GM20000 (cell line): ENCODE measurements at regions not wholly inside any gene's neighbourhood (a gene's known extent, or its start where the extent isn't known, plus 50 kb on each side); places are given as distances from the start of the nearest gene placed in this dataset.
"Not testable (repeated sequence)": the region's sequence is repeated elsewhere in the genome, so short reads cannot be mapped to it uniquely, and the experiment has no call there.

Source experiments
- DNase-seq: peaks from one replicate; pipeline ENCODE4 v3.0.0; 2012; ENCODE audit warnings: low spot score
- CTCF ChIP-seq: IDR thresholded peaks from 2 replicates; pipeline ENCODE4 v1.5.1; 2012; ENCODE audit warnings: mild to moderate bottlenecking, control low read depth; ENCODE audit errors: extremely low read depth, missing control alignments

- DNase-seq = no peak
- no peak for TF ChIP-seq CTCF
Observed at GRCh38 chr2:47636176-47636575, 65.4 kb upstream of the KCNK12 start.

- no peak for DNase-seq
- TF ChIP-seq CTCF = no peak
Observed at GRCh38 chr2:47632754-47633153, 62.0 kb upstream of the KCNK12 start.

GRCh38 chr2:47631792-47632398 lies 61.1 kb upstream of the KCNK12 start:
- TF ChIP-seq CTCF = no peak
- DNase-seq = no peak

GRCh38 chr2:47631306-47631705 lies 60.5 kb upstream of the KCNK12 start:
- TF ChIP-seq CTCF = no peak
- no peak for DNase-seq

- DNase-seq = no peak
- no peak for TF ChIP-seq CTCF
Observed at GRCh38 chr2:47629501-47630460, 59.0 kb upstream of the KCNK12 start.

- no peak for TF ChIP-seq CTCF
- DNase-seq = no peak
Observed at GRCh38 chr2:47628904-47629303, 58.1 kb upstream of the KCNK12 start.

GRCh38 chr2:47626664-47627063 lies 55.9 kb upstream of the KCNK12 start:
- TF ChIP-seq CTCF = no peak
- no peak for DNase-seq

- DNase-seq = not testable (repeated sequence)
Observed at GRCh38 chr2:47623140-47623539, 52.4 kb upstream of the KCNK12 start.
